ENCODE measurements at regions not wholly inside any gene's neighbourhood (a gene's known extent, or its start where the extent isn't known, plus 50 kb on each side); places are given as distances from the start of the nearest gene placed in this dataset.

GRCh38 chr20:18956890-18957289, 143.3 kb downstream of the SCP2D1 start:
- intact Hi-C loops (cut with DNase I) = no loop called here
- ATAC-seq (no peak), DNase-seq (no peak)

- ATAC-seq (no peak), DNase-seq (no peak)
- intact Hi-C loops (cut with DNase I) = no loop called here
Measured at GRCh38 chr20:18957328-18957727, 143.7 kb downstream of the SCP2D1 start.

GRCh38 chr20:18971121-18971520, 157.5 kb downstream of the SCP2D1 start:
- intact Hi-C loops (cut with DNase I) = no loop called here
- ATAC-seq (no peak), DNase-seq (no peak)

- DNase-seq (no peak), ATAC-seq (no peak)
- intact Hi-C loops (cut with DNase I) = no loop called here
Measured at GRCh38 chr20:18971574-18971973, 158.0 kb downstream of the SCP2D1 start.

- intact Hi-C loops (cut with DNase I) = no loop called here
- ATAC-seq (no peak), DNase-seq (no peak)
Measured at GRCh38 chr20:18972251-18972876, 158.8 kb downstream of the SCP2D1 start.

- DNase-seq = peak; percentile 60
- ATAC-seq = peak; percentile 91
- intact Hi-C loops (cut with DNase I) = no loop called here
Measured at GRCh38 chr20:18973529-18974173, 160.1 kb downstream of the SCP2D1 start.

GRCh38 chr20:18974660-18975059, 161.1 kb downstream of the SCP2D1 start:
- DNase-seq (no peak), ATAC-seq (no peak)
- intact Hi-C loops (cut with DNase I) = no loop called here

- DNase-seq = no peak
Measured at GRCh38 chr20:18977441-18977840, 163.9 kb downstream of the SCP2D1 start.

GRCh38 chr20:18978311-18978710, 164.7 kb downstream of the SCP2D1 start:
- ATAC-seq = no peak
- intact Hi-C loops (cut with DNase I) = no loop called here
- no peak for DNase-seq

More at GRCh38 chr20:18977441-18977840, 163.9 kb downstream of the SCP2D1 start:
- no peak for ATAC-seq
- intact Hi-C loops (cut with DNase I) = no loop called here

- no peak for DNase-seq
- intact Hi-C loops (cut with DNase I) = no loop called here
- no peak for ATAC-seq
Measured at GRCh38 chr20:18979132-18979531, 165.5 kb downstream of the SCP2D1 start.

GRCh38 chr20:18981962-18982539, 168.5 kb downstream of the SCP2D1 start:
- no peak for ATAC-seq
- intact Hi-C loops (cut with DNase I) = no loop called here
- no peak for DNase-seq

GRCh38 chr20:18983796-18984195, 170.2 kb downstream of the SCP2D1 start:
- intact Hi-C loops (cut with DNase I) = no loop called here
- DNase-seq = no peak
- no peak for ATAC-seq

- DNase-seq (peak; percentile 31), ATAC-seq (peak; percentile 75 to 86)
- intact Hi-C loops (cut with DNase I) = no loop called here
Measured at GRCh38 chr20:18984238-18985200, 170.9 kb downstream of the SCP2D1 start.

GRCh38 chr20:18985551-18985950, 172.0 kb downstream of the SCP2D1 start:
- ATAC-seq = no peak
- no peak for DNase-seq
- intact Hi-C loops (cut with DNase I) = no loop called here

GRCh38 chr20:18986146-18986830, 172.7 kb downstream of the SCP2D1 start:
- DNase-seq = no peak
- ATAC-seq = peak in 1 of 2 donors; percentile 46
- intact Hi-C loops (cut with DNase I) = no loop called here

- DNase-seq (no peak), ATAC-seq (no peak)
- intact Hi-C loops (cut with DNase I) = no loop called here
Measured at GRCh38 chr20:18986895-18987580, 173.5 kb downstream of the SCP2D1 start.

- ATAC-seq = no peak
Measured at GRCh38 chr20:18987781-18988360, 174.3 kb downstream of the SCP2D1 start.

GRCh38 chr20:18988701-18989100, 175.1 kb downstream of the SCP2D1 start:
- DNase-seq (no peak), ATAC-seq (no peak)
- intact Hi-C loops (cut with DNase I) = no loop called here

More at GRCh38 chr20:18987781-18988360, 174.3 kb downstream of the SCP2D1 start:
- intact Hi-C loops (cut with DNase I) = no loop called here
- DNase-seq = no peak

Measured in left cardiac atrium (tissue), 4 donors.